WI38 (cell line): ENCODE measurements at regions not wholly inside any gene's neighbourhood (a gene's known extent, or its start where the extent isn't known, plus 50 kb on each side); places are given as distances from the start of the nearest gene placed in this dataset.
"Not testable (repeated sequence)": the region's sequence is repeated elsewhere in the genome, so short reads cannot be mapped to it uniquely, and the experiment has no call there.

Experiments
- H3K4me3 ChIP-seq: 2 replicates; pipeline ENCODE4 v1.5.1; 2011; ENCODE audit warnings: low read depth, mild to moderate bottlenecking, control low read depth, low read length
- TF ChIP-seq, protein P1 (sequence below): IDR thresholded peaks from 2 replicates; pipeline ENCODE4 v1.5.1; 2012; ENCODE audit warnings: low read depth, mild to moderate bottlenecking, control low read depth, low read length

DNA sequence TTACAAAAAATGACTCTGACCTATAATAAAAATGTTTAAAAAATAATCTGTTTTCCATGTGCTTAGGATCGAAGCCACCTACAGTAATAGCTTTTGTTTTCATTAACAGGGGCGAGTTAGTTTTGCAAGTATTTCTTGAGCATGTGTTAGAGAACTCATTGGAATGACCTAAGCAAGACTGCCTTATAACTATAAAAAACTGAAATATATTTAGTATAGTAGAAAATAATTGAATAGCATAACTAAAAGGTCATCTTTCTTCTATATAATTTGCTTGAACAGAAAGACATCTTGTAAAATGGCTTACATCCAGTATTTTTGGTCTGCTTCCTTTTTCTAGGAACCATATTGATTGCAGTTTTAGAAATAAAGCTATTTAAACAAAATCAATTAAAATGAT is 241.5 kb upstream of the NRIP1 start:
- H3K4me3 ChIP-seq, result no peak overlapping the region
- TF ChIP-seq, protein P1, sequence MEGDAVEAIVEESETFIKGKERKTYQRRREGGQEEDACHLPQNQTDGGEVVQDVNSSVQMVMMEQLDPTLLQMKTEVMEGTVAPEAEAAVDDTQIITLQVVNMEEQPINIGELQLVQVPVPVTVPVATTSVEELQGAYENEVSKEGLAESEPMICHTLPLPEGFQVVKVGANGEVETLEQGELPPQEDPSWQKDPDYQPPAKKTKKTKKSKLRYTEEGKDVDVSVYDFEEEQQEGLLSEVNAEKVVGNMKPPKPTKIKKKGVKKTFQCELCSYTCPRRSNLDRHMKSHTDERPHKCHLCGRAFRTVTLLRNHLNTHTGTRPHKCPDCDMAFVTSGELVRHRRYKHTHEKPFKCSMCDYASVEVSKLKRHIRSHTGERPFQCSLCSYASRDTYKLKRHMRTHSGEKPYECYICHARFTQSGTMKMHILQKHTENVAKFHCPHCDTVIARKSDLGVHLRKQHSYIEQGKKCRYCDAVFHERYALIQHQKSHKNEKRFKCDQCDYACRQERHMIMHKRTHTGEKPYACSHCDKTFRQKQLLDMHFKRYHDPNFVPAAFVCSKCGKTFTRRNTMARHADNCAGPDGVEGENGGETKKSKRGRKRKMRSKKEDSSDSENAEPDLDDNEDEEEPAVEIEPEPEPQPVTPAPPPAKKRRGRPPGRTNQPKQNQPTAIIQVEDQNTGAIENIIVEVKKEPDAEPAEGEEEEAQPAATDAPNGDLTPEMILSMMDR, result no peak

DNA sequence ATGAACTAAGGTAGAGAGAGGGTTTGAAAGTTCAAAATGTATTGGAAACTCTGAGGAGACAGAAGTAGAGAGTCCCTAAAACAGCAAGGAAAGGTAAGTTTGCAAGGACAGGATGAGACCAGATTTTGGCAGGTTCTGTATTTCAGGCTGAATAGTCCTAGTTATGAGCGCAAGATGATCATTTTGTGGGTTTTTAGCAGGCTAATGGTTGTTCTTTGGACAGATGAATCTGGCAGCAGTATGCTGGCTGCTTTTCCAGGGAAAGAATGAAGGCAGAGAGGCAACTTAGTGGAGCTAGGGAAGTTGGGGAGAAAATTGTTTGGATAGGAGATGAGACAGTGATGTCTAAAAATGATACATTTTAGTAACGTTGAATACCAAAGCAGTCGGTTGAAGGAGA is 243.5 kb upstream of the NRIP1 start:
- TF ChIP-seq, protein P1, result no peak
- H3K4me3 ChIP-seq, result no peak overlapping the region

DNA sequence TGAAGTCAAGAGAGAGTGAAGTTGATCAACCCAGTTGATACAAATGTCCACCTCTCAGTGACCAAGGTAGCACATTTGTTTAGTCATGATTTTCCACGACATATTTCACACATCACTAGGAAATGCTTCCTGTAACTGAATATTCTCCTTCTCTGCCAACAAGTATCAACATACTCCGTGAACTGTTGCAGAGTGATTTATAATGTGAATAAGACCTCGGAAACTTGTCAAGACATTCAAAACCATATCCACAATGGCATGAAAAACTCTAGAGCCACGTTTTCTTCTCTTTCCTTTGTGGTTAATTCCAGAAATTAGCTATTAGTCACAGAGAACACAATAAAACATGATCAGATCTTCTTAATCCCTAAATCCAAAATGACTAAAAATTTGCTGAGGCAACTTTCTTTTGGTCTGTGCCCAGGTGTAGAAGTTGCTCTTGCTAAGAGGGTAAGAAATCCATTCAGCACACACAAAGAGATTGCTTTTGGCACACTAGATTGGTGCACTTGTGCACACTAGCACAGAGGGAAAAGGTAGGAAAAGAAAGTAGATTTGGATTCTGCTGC is 244.3 kb upstream of the NRIP1 start:
- TF ChIP-seq, protein P1, result no peak
- no peak overlapping the region for H3K4me3 ChIP-seq

DNA sequence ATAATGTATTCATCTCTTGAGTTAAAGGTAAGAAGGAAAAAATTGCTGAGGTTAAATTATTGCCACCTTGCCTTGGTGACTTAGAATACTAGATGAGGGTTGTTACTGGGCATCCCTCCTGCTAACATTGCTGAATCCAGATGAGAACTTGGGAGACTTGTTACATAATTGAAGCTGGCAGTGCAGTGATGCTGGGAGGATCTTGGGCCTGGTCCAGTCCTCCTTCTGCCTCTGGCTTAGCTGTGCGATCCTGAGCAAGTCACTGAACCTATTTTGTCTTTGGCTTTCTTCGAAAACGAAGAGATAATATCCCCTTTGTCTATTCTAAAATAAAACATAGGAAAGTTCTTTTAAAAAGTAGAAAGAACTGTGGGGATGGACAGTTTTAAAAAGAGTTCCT is 244.9 kb upstream of the NRIP1 start:
- TF ChIP-seq, protein P1, result no peak
- H3K4me3 ChIP-seq, result no peak overlapping the region

DNA sequence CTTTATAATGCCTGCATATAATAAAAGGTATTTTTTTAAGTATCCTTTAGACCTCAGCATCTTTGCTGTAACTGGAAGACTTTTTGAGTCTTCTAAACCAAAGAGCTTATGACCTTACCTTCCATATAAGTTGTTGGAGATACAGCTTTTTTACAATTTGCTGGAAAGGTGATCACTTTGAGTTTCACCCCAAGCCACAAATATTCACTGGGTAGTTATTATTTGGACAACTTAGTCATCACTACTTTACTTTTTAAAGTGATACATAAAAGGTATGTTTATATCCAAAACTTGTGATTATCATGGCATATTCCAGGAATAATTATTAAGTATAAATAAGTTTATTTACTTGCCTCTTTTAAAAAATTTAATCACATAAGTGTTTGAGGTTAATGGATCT is 246.7 kb upstream of the NRIP1 start:
- TF ChIP-seq, protein P1, result no peak

DNA sequence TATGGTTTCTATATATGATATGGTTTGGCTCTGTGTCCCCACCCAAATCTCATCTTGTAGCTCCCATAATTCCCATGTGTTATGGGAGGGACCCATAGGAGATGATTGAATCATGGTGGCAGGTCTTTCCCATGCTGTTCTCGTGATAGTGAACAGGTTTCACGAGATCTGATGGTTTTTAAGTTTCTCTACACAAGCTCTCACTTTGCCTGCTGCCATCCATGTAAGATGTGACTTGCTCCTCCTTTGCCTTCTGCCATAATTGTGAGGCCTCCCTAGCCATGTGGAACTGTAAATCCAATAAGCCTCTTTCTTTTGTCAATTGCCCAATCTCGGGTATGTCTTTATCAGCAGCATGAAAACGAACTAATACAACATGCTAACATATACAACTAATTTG is 252.2 kb upstream of the NRIP1 start:
- H3K4me3 ChIP-seq, result not testable (repeated sequence)

More for the DNA sequence above, 246.7 kb upstream of the NRIP1 start:
- H3K4me3 ChIP-seq, result no peak overlapping the region

DNA sequence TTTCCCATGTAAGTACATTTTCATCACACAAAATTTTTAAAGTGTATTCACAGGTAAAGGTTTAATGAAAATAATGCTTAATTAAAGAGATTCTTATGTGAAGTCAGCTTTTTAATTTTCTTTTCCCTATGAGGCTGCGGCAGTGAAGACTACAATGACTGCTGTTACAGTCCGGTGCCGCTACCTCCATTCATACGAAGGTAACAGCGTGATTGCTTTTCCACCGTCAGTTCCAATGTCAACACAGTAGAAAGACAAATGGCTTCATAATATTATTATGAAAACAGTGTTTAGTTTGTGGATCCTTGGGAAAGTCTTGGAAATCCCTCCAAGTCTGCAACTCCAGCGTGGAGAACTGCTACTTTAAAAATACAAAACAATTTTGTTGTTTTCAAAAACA is 254.9 kb upstream of the NRIP1 start:
- no peak overlapping the region for H3K4me3 ChIP-seq
- TF ChIP-seq, protein P1, result no peak

DNA sequence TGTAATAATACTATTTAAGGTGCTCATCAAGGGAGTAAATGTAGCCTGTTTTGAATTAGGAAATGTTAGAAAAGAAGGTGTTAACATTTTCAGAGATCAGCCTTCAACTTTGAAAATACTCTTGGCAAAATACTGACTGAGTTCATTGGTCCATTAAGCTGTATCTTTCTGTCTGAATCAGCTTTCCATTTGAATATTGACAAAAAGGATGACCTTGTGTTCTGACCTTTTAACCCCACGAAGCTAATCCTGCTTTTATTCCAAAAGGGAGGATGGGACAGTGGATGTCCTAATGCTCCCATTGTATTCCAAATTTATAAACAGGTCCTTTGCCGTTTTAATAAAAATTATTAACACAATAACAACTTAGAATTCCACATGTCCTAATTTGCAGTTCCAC is 259.7 kb upstream of the NRIP1 start:
- no peak overlapping the region for H3K4me3 ChIP-seq
- TF ChIP-seq, protein P1, result no peak
